ENCODE measurements at regions not wholly inside any gene's neighbourhood (a gene's known extent, or its start where the extent isn't known, plus 50 kb on each side); places are given as distances from the start of the nearest gene placed in this dataset.
A peak's percentile ranks its signal among the peaks of the same experiment; 100 is the strongest.

DNA sequence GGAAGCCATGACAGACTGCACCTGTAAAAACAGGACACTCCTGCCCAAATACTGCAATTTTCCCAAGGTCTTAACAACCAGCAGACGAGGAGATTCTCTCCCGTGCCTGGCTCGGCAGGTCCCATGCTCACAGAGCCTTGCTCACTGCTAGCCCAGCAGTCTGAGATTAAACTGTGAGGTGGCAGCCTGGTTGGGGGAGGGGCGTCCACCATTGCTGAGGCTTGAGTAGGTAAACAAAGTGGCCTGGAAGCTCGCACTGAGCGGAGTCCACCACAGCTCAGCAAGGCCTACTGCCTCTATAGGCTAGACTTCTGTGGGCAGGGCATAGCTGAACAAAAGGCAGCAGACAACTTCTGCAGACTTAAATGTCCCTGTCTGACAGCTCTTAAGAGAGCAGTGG lies 80.3 kb downstream of the ANXA5 start (continued):
- TF ChIP-seq YY1 (IDR thresholded peaks at IDR 0.05; ENCODE audit: insufficient read depth, insufficient replicate concordance, low read depth, low read length) (peak; percentile 56), HOXA3 (CRISPR knock-in tag; IDR thresholded peaks at IDR 0.05) (peak; percentile 54; the same call in 1 of the 2 replicates), NR2C2 (CRISPR knock-in tag; IDR thresholded peaks at IDR 0.05; ENCODE audit: borderline replicate concordance) (peak; percentile 65; the same call in 1 of the 2 replicates)
- TF ChIP-seq, protein P1, sequence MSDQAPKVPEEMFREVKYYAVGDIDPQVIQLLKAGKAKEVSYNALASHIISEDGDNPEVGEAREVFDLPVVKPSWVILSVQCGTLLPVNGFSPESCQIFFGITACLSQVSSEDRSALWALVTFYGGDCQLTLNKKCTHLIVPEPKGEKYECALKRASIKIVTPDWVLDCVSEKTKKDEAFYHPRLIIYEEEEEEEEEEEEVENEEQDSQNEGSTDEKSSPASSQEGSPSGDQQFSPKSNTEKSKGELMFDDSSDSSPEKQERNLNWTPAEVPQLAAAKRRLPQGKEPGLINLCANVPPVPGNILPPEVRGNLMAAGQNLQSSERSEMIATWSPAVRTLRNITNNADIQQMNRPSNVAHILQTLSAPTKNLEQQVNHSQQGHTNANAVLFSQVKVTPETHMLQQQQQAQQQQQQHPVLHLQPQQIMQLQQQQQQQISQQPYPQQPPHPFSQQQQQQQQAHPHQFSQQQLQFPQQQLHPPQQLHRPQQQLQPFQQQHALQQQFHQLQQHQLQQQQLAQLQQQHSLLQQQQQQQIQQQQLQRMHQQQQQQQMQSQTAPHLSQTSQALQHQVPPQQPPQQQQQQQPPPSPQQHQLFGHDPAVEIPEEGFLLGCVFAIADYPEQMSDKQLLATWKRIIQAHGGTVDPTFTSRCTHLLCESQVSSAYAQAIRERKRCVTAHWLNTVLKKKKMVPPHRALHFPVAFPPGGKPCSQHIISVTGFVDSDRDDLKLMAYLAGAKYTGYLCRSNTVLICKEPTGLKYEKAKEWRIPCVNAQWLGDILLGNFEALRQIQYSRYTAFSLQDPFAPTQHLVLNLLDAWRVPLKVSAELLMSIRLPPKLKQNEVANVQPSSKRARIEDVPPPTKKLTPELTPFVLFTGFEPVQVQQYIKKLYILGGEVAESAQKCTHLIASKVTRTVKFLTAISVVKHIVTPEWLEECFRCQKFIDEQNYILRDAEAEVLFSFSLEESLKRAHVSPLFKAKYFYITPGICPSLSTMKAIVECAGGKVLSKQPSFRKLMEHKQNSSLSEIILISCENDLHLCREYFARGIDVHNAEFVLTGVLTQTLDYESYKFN (CRISPR knock-in tag; conservative IDR thresholded peaks at IDR 0.05), result 0 out of 2 replicates have a peak, but pooled peaks have one; percentile 19
- TF ChIP-seq, protein P2, sequence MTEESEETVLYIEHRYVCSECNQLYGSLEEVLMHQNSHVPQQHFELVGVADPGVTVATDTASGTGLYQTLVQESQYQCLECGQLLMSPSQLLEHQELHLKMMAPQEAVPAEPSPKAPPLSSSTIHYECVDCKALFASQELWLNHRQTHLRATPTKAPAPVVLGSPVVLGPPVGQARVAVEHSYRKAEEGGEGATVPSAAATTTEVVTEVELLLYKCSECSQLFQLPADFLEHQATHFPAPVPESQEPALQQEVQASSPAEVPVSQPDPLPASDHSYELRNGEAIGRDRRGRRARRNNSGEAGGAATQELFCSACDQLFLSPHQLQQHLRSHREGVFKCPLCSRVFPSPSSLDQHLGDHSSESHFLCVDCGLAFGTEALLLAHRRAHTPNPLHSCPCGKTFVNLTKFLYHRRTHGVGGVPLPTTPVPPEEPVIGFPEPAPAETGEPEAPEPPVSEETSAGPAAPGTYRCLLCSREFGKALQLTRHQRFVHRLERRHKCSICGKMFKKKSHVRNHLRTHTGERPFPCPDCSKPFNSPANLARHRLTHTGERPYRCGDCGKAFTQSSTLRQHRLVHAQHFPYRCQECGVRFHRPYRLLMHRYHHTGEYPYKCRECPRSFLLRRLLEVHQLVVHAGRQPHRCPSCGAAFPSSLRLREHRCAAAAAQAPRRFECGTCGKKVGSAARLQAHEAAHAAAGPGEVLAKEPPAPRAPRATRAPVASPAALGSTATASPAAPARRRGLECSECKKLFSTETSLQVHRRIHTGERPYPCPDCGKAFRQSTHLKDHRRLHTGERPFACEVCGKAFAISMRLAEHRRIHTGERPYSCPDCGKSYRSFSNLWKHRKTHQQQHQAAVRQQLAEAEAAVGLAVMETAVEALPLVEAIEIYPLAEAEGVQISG (CRISPR knock-in tag; IDR thresholded peaks at IDR 0.05), result 0 out of 2 replicates have a peak, but pooled peaks have one; percentile 18
- TF ChIP-seq, protein P3, sequence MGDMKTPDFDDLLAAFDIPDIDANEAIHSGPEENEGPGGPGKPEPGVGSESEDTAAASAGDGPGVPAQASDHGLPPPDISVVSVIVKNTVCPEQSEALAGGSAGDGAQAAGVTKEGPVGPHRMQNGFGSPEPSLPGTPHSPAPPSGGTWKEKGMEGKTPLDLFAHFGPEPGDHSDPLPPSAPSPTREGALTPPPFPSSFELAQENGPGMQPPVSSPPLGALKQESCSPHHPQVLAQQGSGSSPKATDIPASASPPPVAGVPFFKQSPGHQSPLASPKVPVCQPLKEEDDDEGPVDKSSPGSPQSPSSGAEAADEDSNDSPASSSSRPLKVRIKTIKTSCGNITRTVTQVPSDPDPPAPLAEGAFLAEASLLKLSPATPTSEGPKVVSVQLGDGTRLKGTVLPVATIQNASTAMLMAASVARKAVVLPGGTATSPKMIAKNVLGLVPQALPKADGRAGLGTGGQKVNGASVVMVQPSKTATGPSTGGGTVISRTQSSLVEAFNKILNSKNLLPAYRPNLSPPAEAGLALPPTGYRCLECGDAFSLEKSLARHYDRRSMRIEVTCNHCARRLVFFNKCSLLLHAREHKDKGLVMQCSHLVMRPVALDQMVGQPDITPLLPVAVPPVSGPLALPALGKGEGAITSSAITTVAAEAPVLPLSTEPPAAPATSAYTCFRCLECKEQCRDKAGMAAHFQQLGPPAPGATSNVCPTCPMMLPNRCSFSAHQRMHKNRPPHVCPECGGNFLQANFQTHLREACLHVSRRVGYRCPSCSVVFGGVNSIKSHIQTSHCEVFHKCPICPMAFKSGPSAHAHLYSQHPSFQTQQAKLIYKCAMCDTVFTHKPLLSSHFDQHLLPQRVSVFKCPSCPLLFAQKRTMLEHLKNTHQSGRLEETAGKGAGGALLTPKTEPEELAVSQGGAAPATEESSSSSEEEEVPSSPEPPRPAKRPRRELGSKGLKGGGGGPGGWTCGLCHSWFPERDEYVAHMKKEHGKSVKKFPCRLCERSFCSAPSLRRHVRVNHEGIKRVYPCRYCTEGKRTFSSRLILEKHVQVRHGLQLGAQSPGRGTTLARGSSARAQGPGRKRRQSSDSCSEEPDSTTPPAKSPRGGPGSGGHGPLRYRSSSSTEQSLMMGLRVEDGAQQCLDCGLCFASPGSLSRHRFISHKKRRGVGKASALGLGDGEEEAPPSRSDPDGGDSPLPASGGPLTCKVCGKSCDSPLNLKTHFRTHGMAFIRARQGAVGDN (CRISPR knock-in tag; IDR thresholded peaks at IDR 0.05), result peak; percentile 40
- TF ChIP-seq, protein P4, sequence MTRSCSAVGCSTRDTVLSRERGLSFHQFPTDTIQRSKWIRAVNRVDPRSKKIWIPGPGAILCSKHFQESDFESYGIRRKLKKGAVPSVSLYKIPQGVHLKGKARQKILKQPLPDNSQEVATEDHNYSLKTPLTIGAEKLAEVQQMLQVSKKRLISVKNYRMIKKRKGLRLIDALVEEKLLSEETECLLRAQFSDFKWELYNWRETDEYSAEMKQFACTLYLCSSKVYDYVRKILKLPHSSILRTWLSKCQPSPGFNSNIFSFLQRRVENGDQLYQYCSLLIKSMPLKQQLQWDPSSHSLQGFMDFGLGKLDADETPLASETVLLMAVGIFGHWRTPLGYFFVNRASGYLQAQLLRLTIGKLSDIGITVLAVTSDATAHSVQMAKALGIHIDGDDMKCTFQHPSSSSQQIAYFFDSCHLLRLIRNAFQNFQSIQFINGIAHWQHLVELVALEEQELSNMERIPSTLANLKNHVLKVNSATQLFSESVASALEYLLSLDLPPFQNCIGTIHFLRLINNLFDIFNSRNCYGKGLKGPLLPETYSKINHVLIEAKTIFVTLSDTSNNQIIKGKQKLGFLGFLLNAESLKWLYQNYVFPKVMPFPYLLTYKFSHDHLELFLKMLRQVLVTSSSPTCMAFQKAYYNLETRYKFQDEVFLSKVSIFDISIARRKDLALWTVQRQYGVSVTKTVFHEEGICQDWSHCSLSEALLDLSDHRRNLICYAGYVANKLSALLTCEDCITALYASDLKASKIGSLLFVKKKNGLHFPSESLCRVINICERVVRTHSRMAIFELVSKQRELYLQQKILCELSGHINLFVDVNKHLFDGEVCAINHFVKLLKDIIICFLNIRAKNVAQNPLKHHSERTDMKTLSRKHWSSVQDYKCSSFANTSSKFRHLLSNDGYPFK (CRISPR knock-in tag; IDR thresholded peaks at IDR 0.05; ENCODE audit: borderline replicate concordance), result peak; percentile 57; the same call in 1 of the 2 replicates
- TF ChIP-seq, protein P5, sequence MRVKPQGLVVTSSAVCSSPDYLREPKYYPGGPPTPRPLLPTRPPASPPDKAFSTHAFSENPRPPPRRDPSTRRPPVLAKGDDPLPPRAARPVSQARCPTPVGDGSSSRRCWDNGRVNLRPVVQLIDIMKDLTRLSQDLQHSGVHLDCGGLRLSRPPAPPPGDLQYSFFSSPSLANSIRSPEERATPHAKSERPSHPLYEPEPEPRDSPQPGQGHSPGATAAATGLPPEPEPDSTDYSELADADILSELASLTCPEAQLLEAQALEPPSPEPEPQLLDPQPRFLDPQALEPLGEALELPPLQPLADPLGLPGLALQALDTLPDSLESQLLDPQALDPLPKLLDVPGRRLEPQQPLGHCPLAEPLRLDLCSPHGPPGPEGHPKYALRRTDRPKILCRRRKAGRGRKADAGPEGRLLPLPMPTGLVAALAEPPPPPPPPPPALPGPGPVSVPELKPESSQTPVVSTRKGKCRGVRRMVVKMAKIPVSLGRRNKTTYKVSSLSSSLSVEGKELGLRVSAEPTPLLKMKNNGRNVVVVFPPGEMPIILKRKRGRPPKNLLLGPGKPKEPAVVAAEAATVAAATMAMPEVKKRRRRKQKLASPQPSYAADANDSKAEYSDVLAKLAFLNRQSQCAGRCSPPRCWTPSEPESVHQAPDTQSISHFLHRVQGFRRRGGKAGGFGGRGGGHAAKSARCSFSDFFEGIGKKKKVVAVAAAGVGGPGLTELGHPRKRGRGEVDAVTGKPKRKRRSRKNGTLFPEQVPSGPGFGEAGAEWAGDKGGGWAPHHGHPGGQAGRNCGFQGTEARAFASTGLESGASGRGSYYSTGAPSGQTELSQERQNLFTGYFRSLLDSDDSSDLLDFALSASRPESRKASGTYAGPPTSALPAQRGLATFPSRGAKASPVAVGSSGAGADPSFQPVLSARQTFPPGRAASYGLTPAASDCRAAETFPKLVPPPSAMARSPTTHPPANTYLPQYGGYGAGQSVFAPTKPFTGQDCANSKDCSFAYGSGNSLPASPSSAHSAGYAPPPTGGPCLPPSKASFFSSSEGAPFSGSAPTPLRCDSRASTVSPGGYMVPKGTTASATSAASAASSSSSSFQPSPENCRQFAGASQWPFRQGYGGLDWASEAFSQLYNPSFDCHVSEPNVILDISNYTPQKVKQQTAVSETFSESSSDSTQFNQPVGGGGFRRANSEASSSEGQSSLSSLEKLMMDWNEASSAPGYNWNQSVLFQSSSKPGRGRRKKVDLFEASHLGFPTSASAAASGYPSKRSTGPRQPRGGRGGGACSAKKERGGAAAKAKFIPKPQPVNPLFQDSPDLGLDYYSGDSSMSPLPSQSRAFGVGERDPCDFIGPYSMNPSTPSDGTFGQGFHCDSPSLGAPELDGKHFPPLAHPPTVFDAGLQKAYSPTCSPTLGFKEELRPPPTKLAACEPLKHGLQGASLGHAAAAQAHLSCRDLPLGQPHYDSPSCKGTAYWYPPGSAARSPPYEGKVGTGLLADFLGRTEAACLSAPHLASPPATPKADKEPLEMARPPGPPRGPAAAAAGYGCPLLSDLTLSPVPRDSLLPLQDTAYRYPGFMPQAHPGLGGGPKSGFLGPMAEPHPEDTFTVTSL (CRISPR knock-in tag; IDR thresholded peaks at IDR 0.05; ENCODE audit: borderline replicate concordance), result peak; percentile 40; the same call in 1 of the 2 replicates
